Breast epithelium (tissue), 4 donors: ENCODE measurements at regions not wholly inside any gene's neighbourhood (a gene's known extent, or its start where the extent isn't known, plus 50 kb on each side); places are given as distances from the start of the nearest gene placed in this dataset.
"Not testable (repeated sequence)": the region's sequence is repeated elsewhere in the genome, so short reads cannot be mapped to it uniquely, and the experiment has no call there.

Experiments used
- DNase-seq, 2 donors: peaks; one replicate each; pipeline ENCODE4 v3.0.0-alpha.2; 2019; ENCODE audit warnings: low spot score in 2 of 2
- H3K27ac ChIP-seq, 2 donors: fragments of 200-600 bp; sonication (generic) in 1 of 2; one replicate each; pipeline ENCODE4 v1.5.1; 2016 to 2019; ENCODE audit warnings: mild to moderate bottlenecking in 1 of 2
- H3K27me3 ChIP-seq, 2 donors: fragments of 200-600 bp; sonication (generic) in 1 of 2; one replicate each; pipeline versions ENCODE4 v1.5.1 to v1.6.0; 2017 to 2019; ENCODE audit warnings: control low read depth in 1 of 2, mild to moderate bottlenecking in 1 of 2
- H3K36me3 ChIP-seq: fragments of 200-600 bp; one replicate; pipeline ENCODE4 v1.5.1; 2019
- H3K4me1 ChIP-seq, 2 donors: fragments of 200-600 bp; sonication (generic); one replicate each; pipeline ENCODE4 v1.5.1; 2016 to 2019; ENCODE audit warnings: control low read depth in 1 of 2
- H3K4me3 ChIP-seq, 3 donors: fragments of 200-600 bp; sonication (generic); 1 replicate in 2 of 3; 2 replicates in 1 of 3; pipeline ENCODE4 v1.5.1; 2016 to 2019; ENCODE audit warnings: mild to moderate bottlenecking in 3 of 3, moderate library complexity in 2 of 3
- H3K9me3 ChIP-seq, 2 donors: fragments of 200-600 bp; sonication (generic) in 1 of 2; one replicate each; pipeline ENCODE4 v1.5.1; 2016 to 2019; ENCODE audit warnings: control low read depth in 1 of 2
- CTCF ChIP-seq, 3 donors: fragments of 450-650 bp; IDR thresholded peaks; one replicate each; pipeline ENCODE4 v1.5.1; 2016 to 2017; ENCODE audit warnings: antibody characterized with exemption in 3 of 3, mild to moderate bottlenecking in 3 of 3, moderate library complexity in 3 of 3
- POLR2A ChIP-seq: fragments of 450-650 bp; IDR thresholded peaks from one replicate; pipeline ENCODE4 v1.6.1; 2016; ENCODE audit warnings: antibody characterized with exemption, mild to moderate bottlenecking, moderate library complexity
- POLR2AphosphoS5 ChIP-seq, 3 donors: sonication (generic); formaldehyde crosslinking; IDR thresholded peaks; one replicate each; pipeline ENCODE4 v1.6.1; 2017; ENCODE audit warnings: antibody characterized with exemption in 3 of 3
- intact Hi-C: fragments of 100-400 bp; cut with DNase I; formaldehyde crosslinking; loops from one replicate; pipeline ENCODE4 v1.15.1; 2023; ENCODE audit warnings: low total_unique reads

- H3K4me3 ChIP-seq = no peak overlapping the region
- no peaks in the 10 kb centered on the region for H3K9me3 ChIP-seq
- H3K27ac ChIP-seq = no peak overlapping the region
- H3K27me3 ChIP-seq = no peaks in the 10 kb centered on the region
- no peaks in the 10 kb centered on the region for H3K36me3 ChIP-seq
- TF ChIP-seq POLR2AphosphoS5 (IDR thresholded peaks at IDR 0.05) = no peak
- TF ChIP-seq POLR2A = no peak
- intact Hi-C loops = no loop called here
- no peaks in the 10 kb centered on the region for H3K4me1 ChIP-seq
- DNase-seq = no peak
Observed at GRCh38 chr11:24264868-24265267, 232.0 kb upstream of the LUZP2 start.

GRCh38 chr11:24267014-24267413, 229.8 kb upstream of the LUZP2 start:
- Histone ChIP-seq H3K4me1 (no peaks in the 10 kb centered on the region), H3K4me3 (no peak overlapping the region), H3K36me3 (no peaks in the 10 kb centered on the region), H3K27me3 (no peaks in the 10 kb centered on the region), H3K9me3 (no peaks in the 10 kb centered on the region), H3K27ac (no peak overlapping the region)
- intact Hi-C loops = no loop called here
- DNase-seq = no peak
- no peak for TF ChIP-seq POLR2A
- TF ChIP-seq POLR2AphosphoS5 (IDR thresholded peaks at IDR 0.05) = no peak
- TF ChIP-seq CTCF (IDR thresholded peaks at IDR 0.05) = no peak

GRCh38 chr11:24271798-24272197, 225.1 kb upstream of the LUZP2 start:
- no peak for DNase-seq
- intact Hi-C loops = no loop called here

GRCh38 chr11:24274214-24274781, 222.6 kb upstream of the LUZP2 start:
- H3K36me3 ChIP-seq, H3K27me3 ChIP-seq, H3K4me3 ChIP-seq, H3K4me1 ChIP-seq, H3K27ac ChIP-seq, DNase-seq, intact Hi-C loops, H3K9me3 ChIP-seq: not testable (repeated sequence)

More at GRCh38 chr11:24271798-24272197, 225.1 kb upstream of the LUZP2 start:
- Histone ChIP-seq H3K27me3 (no peaks in the 10 kb centered on the region), H3K27ac (no peak overlapping the region), H3K4me3 (no peak overlapping the region), H3K9me3 (no peaks in the 10 kb centered on the region), H3K4me1 (no peaks in the 10 kb centered on the region), H3K36me3 (no peaks in the 10 kb centered on the region)
- no peak for TF ChIP-seq POLR2AphosphoS5 (IDR thresholded peaks at IDR 0.05)
- TF ChIP-seq CTCF (IDR thresholded peaks at IDR 0.05) = no peak
- no peak for TF ChIP-seq POLR2A

GRCh38 chr11:24286238-24286637, 210.6 kb upstream of the LUZP2 start:
- Histone ChIP-seq H3K9me3 (no peaks in the 10 kb centered on the region), H3K36me3 (no peaks in the 10 kb centered on the region), H3K27ac (no peak overlapping the region), H3K4me3 (no peak overlapping the region), H3K27me3 (no peaks in the 10 kb centered on the region), H3K4me1 (no peaks in the 10 kb centered on the region)
- TF ChIP-seq CTCF (IDR thresholded peaks at IDR 0.05) (no peak), POLR2A (no peak), POLR2AphosphoS5 (IDR thresholded peaks at IDR 0.05) (no peak)
- DNase-seq = no peak
- intact Hi-C loops = loop anchor here (10.0 kb wide), 1 partner anchor 289 kb away; no protein-coding TSS in a partner anchor

GRCh38 chr11:24289301-24289700, 207.6 kb upstream of the LUZP2 start:
- no peak for TF ChIP-seq POLR2A
- no peak for TF ChIP-seq CTCF (IDR thresholded peaks at IDR 0.05)
- no peak for TF ChIP-seq POLR2AphosphoS5 (IDR thresholded peaks at IDR 0.05)
- no peak for DNase-seq
- Histone ChIP-seq H3K36me3 (no peaks in the 10 kb centered on the region), H3K4me3 (no peak overlapping the region), H3K27ac (no peak overlapping the region), H3K4me1 (no peaks in the 10 kb centered on the region), H3K9me3 (no peaks in the 10 kb centered on the region), H3K27me3 (no peaks in the 10 kb centered on the region)
- intact Hi-C loops = loop anchor here (10.0 kb wide), 1 partner anchor 286 kb away; no protein-coding TSS in a partner anchor
